Subcutaneous abdominal adipose tissue (tissue), 5 donors: ENCODE measurements at regions not wholly inside any gene's neighbourhood (a gene's known extent, or its start where the extent isn't known, plus 50 kb on each side); places are given as distances from the start of the nearest gene placed in this dataset.
"Not testable (repeated sequence)": the region's sequence is repeated elsewhere in the genome, so short reads cannot be mapped to it uniquely, and the experiment has no call there.

Experiments
- H3K27ac ChIP-seq: one replicate; pipeline ENCODE4 v1.7.0; 2013; ENCODE audit warnings: low read depth, mild to moderate bottlenecking, inconsistent platforms, low read length, moderate library complexity
- H3K27me3 ChIP-seq, 5 donors: one replicate each; pipeline ENCODE4 v1.7.0; 2013; ENCODE audit warnings: low read length in 5 of 5, inconsistent platforms in 1 of 5; ENCODE audit not compliant: control insufficient read depth in 5 of 5, insufficient read depth in 4 of 5
- H3K36me3 ChIP-seq, 5 donors: one replicate each; pipeline ENCODE4 v1.7.0; 2013; ENCODE audit warnings: low read length in 5 of 5; ENCODE audit not compliant: control insufficient read depth in 5 of 5, insufficient read depth in 5 of 5
- H3K4me1 ChIP-seq, 5 donors: one replicate each; pipeline ENCODE4 v1.7.0; 2013; ENCODE audit warnings: low read length in 5 of 5, mild to moderate bottlenecking in 3 of 5, moderate library complexity in 1 of 5; ENCODE audit not compliant: control insufficient read depth in 5 of 5, insufficient read depth in 5 of 5
- H3K4me3 ChIP-seq, 5 donors: one replicate each; pipeline ENCODE4 v1.7.0; 2013; ENCODE audit warnings: low read length in 5 of 5, low read depth in 1 of 5
- H3K9ac ChIP-seq, 5 donors: one replicate each; pipeline ENCODE4 v1.7.0; 2013; ENCODE audit warnings: low read length in 5 of 5, mild to moderate bottlenecking in 4 of 5, moderate library complexity in 3 of 5
- H3K9me3 ChIP-seq, 5 donors: one replicate each; pipeline ENCODE4 v1.7.0; 2013; ENCODE audit warnings: low read length in 5 of 5; ENCODE audit not compliant: control insufficient read depth in 5 of 5
- donor health status: healthy.
- donor health status: healthy.
- donor health status: healthy.
- donor health status: healthy.
- donor health status: healthy.

DNA sequence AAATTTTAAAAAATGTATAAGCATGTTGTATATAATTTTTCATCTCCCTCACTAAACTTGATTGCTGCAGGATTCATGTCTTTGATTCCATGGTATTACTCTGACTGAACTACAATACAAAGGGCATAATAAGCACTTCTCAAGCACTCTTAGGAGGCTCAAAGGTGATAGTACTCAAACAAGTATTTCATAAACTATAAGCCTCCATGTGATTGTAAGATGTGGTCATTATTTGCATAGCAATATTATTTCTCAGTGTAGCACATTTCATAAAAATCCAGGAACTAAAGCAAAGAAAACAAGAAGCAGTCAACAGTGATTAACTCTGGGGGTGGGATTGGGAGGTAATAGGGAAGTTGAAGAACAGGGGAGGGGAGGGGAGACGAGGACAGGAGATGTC, 106.2 kb upstream of the DPT start:
- no peak overlapping the region for H3K4me3 ChIP-seq
- no peak overlapping the region for H3K27ac ChIP-seq
- H3K9me3 ChIP-seq: no peaks in the 10 kb centered on the region
- H3K9ac ChIP-seq: no peak overlapping the region
- H3K36me3 ChIP-seq: no peaks in the 10 kb centered on the region
- H3K27me3 ChIP-seq: no peaks in the 10 kb centered on the region
- H3K4me1 ChIP-seq: peaks cover 0 to 11% (median 3%) of the 10 kb centered on the region in 5 donors

DNA sequence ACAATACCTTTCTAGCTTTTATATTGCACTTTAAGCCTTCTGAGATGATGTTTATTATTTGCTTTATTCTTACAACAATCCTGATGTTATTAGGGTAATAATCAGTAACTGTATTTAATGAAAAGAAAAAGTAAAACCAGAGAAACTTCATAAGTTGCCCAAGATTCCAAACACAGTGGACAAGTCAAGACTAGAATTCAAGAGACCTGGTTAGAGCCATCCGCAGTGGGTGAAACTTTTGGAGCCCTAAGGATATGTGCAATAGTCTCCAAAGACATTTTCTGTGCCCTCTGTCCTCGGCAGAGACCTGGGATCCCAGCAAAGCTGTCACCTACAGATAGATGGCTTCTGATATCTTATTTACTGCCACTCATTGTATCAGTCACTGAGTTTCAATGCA, 106.8 kb upstream of the DPT start:
- Histone ChIP-seq H3K27ac (no peak overlapping the region), H3K27me3 (no peaks in the 10 kb centered on the region), H3K9ac (no peak overlapping the region), H3K36me3 (no peaks in the 10 kb centered on the region), H3K4me3 (no peak overlapping the region), H3K4me1 (peaks cover 0 to 11% (median 3%) of the 10 kb centered on the region in 5 donors), H3K9me3 (no peaks in the 10 kb centered on the region)

DNA sequence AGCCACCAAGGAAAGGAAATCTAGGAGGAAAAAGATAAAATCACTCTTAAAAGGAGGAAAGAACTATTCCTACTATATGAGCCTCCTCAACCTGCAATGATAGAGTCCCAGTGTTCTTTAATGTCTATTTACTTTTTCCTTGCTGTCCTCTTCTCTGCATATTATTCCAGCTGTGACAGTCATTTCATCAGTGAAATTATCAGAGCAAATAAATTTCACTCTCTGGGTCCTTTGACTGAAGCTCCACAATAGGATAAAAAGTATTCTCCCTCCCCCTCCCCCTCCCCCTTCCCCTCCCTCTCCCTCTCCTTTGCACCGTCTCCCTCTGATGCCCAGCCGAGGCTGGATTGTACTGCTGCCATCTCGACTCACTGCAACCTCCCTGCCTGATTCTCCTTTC, 107.5 kb upstream of the DPT start:
- Histone ChIP-seq H3K27me3 (no peaks in the 10 kb centered on the region), H3K4me1 (peaks cover 0 to 14% (median 5%) of the 10 kb centered on the region in 5 donors), H3K27ac (no peak overlapping the region), H3K9me3 (no peaks in the 10 kb centered on the region), H3K36me3 (no peaks in the 10 kb centered on the region), H3K4me3 (no peak overlapping the region), H3K9ac (no peak overlapping the region)

- H3K27me3 ChIP-seq, H3K9ac ChIP-seq, H3K36me3 ChIP-seq, H3K4me3 ChIP-seq, H3K27ac ChIP-seq, H3K9me3 ChIP-seq: not testable (repeated sequence)
- peaks cover 0 to 14% (median 5%) of the 10 kb centered on the region in 5 donors for H3K4me1 ChIP-seq
Measured at GRCh38 chr1:168837230-168837629, 108.2 kb upstream of the DPT start.

DNA sequence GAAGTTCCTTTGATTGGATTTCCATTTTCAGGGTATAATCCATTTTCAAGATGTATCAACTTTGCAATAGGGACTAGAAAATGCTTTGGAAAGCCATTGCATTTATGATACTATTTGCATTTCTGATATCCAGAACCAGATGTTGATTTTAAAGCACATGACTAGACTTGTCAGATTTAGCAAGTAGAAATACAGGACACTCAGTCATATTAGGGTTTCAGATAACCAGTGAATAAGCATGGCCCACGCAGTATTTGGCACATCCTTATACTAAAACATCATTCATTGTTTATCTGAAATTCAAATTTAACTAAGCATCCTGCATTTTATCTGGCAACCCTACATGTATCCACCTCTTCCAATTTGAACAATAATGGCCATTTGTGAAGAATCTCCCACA, 113.3 kb upstream of the DPT start:
- H3K36me3 ChIP-seq: no peaks in the 10 kb centered on the region
- no peaks in the 10 kb centered on the region for H3K27me3 ChIP-seq
- no peak overlapping the region for H3K27ac ChIP-seq
- H3K9ac ChIP-seq: no peak overlapping the region
- peaks cover 0 to 5% (median 0%) of the 10 kb centered on the region in 5 donors for H3K4me1 ChIP-seq
- no peaks in the 10 kb centered on the region for H3K9me3 ChIP-seq
- H3K4me3 ChIP-seq: no peak overlapping the region

GRCh38 chr1:168842916-168843315, 113.9 kb upstream of the DPT start:
- H3K9ac ChIP-seq: no peak overlapping the region
- peaks cover 0 to 5% (median 0%) of the 10 kb centered on the region in 5 donors for H3K4me1 ChIP-seq
- no peak overlapping the region for H3K4me3 ChIP-seq
- H3K9me3 ChIP-seq: no peaks in the 10 kb centered on the region
- no peaks in the 10 kb centered on the region for H3K27me3 ChIP-seq
- H3K27ac ChIP-seq: no peak overlapping the region
- no peaks in the 10 kb centered on the region for H3K36me3 ChIP-seq

- Histone ChIP-seq H3K4me3 (no peak overlapping the region), H3K36me3 (no peaks in the 10 kb centered on the region)
Measured at GRCh38 chr1:168843401-168843800, 114.4 kb upstream of the DPT start.

GRCh38 chr1:168843950-168844349, 114.9 kb upstream of the DPT start:
- Histone ChIP-seq H3K9me3 (no peaks in the 10 kb centered on the region), H3K27ac (no peak overlapping the region), H3K4me3 (no peak overlapping the region), H3K27me3 (no peaks in the 10 kb centered on the region), H3K9ac (no peak overlapping the region), H3K4me1 (peaks cover 0 to 5% (median 2%) of the 10 kb centered on the region in 5 donors), H3K36me3 (no peaks in the 10 kb centered on the region)

More at GRCh38 chr1:168843401-168843800, 114.4 kb upstream of the DPT start:
- no peak overlapping the region for H3K9ac ChIP-seq
- no peak overlapping the region for H3K27ac ChIP-seq
- peaks cover 0 to 5% (median 0%) of the 10 kb centered on the region in 5 donors for H3K4me1 ChIP-seq
- H3K9me3 ChIP-seq: no peaks in the 10 kb centered on the region
- H3K27me3 ChIP-seq: no peaks in the 10 kb centered on the region

DNA sequence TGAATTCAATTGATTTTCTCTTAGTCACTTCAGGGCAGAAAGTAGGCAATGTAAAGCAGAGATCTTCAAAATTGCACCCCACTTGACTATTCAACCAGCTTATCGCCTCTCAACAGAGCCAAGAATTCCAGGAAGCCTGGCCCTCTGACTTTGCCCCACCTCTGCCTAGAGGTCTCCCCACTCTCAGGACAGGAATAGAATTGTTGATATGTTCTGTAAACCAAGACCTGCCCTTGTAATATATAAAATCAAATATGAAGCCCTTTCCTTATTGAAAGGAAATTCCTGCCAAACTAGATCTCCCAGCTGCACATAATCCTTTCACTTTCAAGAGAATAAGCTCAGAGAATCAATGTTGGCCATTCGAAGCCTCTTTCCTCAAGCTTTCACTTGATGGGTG, 116.1 kb upstream of the DPT start:
- Histone ChIP-seq H3K9ac (no peak overlapping the region), H3K36me3 (no peaks in the 10 kb centered on the region), H3K4me3 (no peak overlapping the region), H3K27me3 (no peaks in the 10 kb centered on the region), H3K27ac (no peak overlapping the region), H3K9me3 (no peaks in the 10 kb centered on the region), H3K4me1 (peaks cover 0 to 5% (median 2%) of the 10 kb centered on the region in 5 donors)

- Histone ChIP-seq H3K4me1 (peaks cover 0 to 2% (median 0%) of the 10 kb centered on the region in 5 donors), H3K9me3 (no peaks in the 10 kb centered on the region), H3K27me3 (no peaks in the 10 kb centered on the region), H3K9ac (no peak overlapping the region), H3K36me3 (no peaks in the 10 kb centered on the region), H3K4me3 (no peak overlapping the region), H3K27ac (no peak overlapping the region)
Measured at GRCh38 chr1:168848051-168848450, 119.0 kb upstream of the DPT start.
